Uterus (tissue), 3 donors: ENCODE measurements at regions not wholly inside any gene's neighbourhood (a gene's known extent, or its start where the extent isn't known, plus 50 kb on each side); places are given as distances from the start of the nearest gene placed in this dataset.
"Not testable (repeated sequence)": the region's sequence is repeated elsewhere in the genome, so short reads cannot be mapped to it uniquely, and the experiment has no call there.

Experiments used
- DNase-seq, 2 donors: peaks; one replicate each; pipeline ENCODE4 v3.0.0-alpha.2; 2019 to 2020
- H3K27ac ChIP-seq, 2 donors: fragments of 200-600 bp; sonication (generic); 1 replicate in 1 of 2; 2 replicates in 1 of 2; pipeline ENCODE4 v1.5.1; 2016 to 2018
- H3K27me3 ChIP-seq, 2 donors: fragments of 200-600 bp; sonication (generic); one replicate each; pipeline ENCODE4 v1.5.1; 2018 to 2019; ENCODE audit warnings: control low read depth in 1 of 2
- H3K36me3 ChIP-seq, 2 donors: fragments of 200-600 bp; sonication (generic); one replicate each; pipeline ENCODE4 v1.5.1; 2019; ENCODE audit warnings: control low read depth in 1 of 2
- H3K4me1 ChIP-seq, 2 donors: fragments of 200-600 bp; sonication (generic); one replicate each; pipeline ENCODE4 v1.5.1; 2018 to 2019; ENCODE audit warnings: control low read depth in 1 of 2
- H3K4me3 ChIP-seq, 2 donors: fragments of 200-600 bp; sonication (generic); 1 replicate in 1 of 2; 2 replicates in 1 of 2; pipeline ENCODE4 v1.5.1; 2018 to 2019; ENCODE audit warnings: mild to moderate bottlenecking in 1 of 2
- H3K9me3 ChIP-seq, 2 donors: fragments of 200-600 bp; sonication (generic); one replicate each; pipeline ENCODE4 v1.5.1; 2019; ENCODE audit warnings: control low read depth in 1 of 2
- CTCF ChIP-seq, 4 experiments: fragments of 200-600 bp in 2 of 4; fragments of 450-650 bp in 2 of 4; sonication (generic) in 2 of 4; IDR thresholded peaks; one replicate each; pipeline ENCODE4 v1.5.1; 2016 to 2019; ENCODE audit warnings: antibody characterized with exemption in 4 of 4, mild to moderate bottlenecking in 2 of 4, moderate library complexity in 1 of 4
- POLR2A ChIP-seq, 2 donors: fragments of 450-650 bp; IDR thresholded peaks; one replicate each; pipeline ENCODE4 v1.6.1; 2016; ENCODE audit warnings: antibody characterized with exemption in 2 of 2, mild to moderate bottlenecking in 1 of 2, moderate library complexity in 1 of 2
- intact Hi-C: fragments of 100-400 bp; cut with DNase I; formaldehyde crosslinking; loops from one replicate; pipeline ENCODE4 v1.15.1; 2023; ENCODE audit warnings: low total_unique reads
- donor health status: DM: yes; HTN: yes; CAD: no.

- no peaks in the 10 kb centered on the region for H3K9me3 ChIP-seq
- H3K36me3 ChIP-seq = no peaks in the 10 kb centered on the region
- TF ChIP-seq CTCF (IDR thresholded peaks at IDR 0.05) (no peak), POLR2A (IDR thresholded peaks at IDR 0.05) (no peak)
- intact Hi-C loops = no loop called here
- no peak overlapping the region for H3K27ac ChIP-seq
- H3K27me3 ChIP-seq = no peaks in the 10 kb centered on the region
- no peak overlapping the region for H3K4me3 ChIP-seq
- H3K4me1 ChIP-seq = no peaks in the 10 kb centered on the region
- no peak for DNase-seq
Observed at GRCh38 chr18:39230086-39230803, 1664.6 kb upstream of the CELF4 start.

- H3K4me1 ChIP-seq, H3K27ac ChIP-seq, H3K9me3 ChIP-seq, H3K36me3 ChIP-seq, H3K4me3 ChIP-seq, DNase-seq, intact Hi-C loops, H3K27me3 ChIP-seq: not testable (repeated sequence)
Observed at GRCh38 chr18:39227769-39228168, 1662.2 kb upstream of the CELF4 start.

- H3K4me1 ChIP-seq = no peaks in the 10 kb centered on the region
- H3K36me3 ChIP-seq = no peaks in the 10 kb centered on the region
- intact Hi-C loops = no loop called here
- DNase-seq = no peak
- H3K27ac ChIP-seq = no peak overlapping the region
- TF ChIP-seq CTCF (IDR thresholded peaks at IDR 0.05) (no peak), POLR2A (IDR thresholded peaks at IDR 0.05) (no peak)
- H3K27me3 ChIP-seq = no peaks in the 10 kb centered on the region
- H3K9me3 ChIP-seq = no peaks in the 10 kb centered on the region
- H3K4me3 ChIP-seq = no peak overlapping the region
Observed at GRCh38 chr18:39225373-39225772, 1659.8 kb upstream of the CELF4 start.

- H3K27me3 ChIP-seq = no peaks in the 10 kb centered on the region
- no peak for DNase-seq
- H3K36me3 ChIP-seq = no peaks in the 10 kb centered on the region
- H3K4me1 ChIP-seq = no peaks in the 10 kb centered on the region
- H3K4me3 ChIP-seq = no peak overlapping the region
- intact Hi-C loops = no loop called here
- TF ChIP-seq CTCF (IDR thresholded peaks at IDR 0.05) (no peak), POLR2A (IDR thresholded peaks at IDR 0.05) (no peak)
- H3K9me3 ChIP-seq = no peaks in the 10 kb centered on the region
- H3K27ac ChIP-seq = no peak overlapping the region
Observed at GRCh38 chr18:39223283-39223682, 1657.7 kb upstream of the CELF4 start.

GRCh38 chr18:39215920-39216319 lies 1650.3 kb upstream of the CELF4 start:
- no peaks in the 10 kb centered on the region for H3K27me3 ChIP-seq
- no peaks in the 10 kb centered on the region for H3K9me3 ChIP-seq
- intact Hi-C loops = no loop called here
- no peaks in the 10 kb centered on the region for H3K4me1 ChIP-seq
- no peak for TF ChIP-seq POLR2A (IDR thresholded peaks at IDR 0.05)
- TF ChIP-seq CTCF (IDR thresholded peaks at IDR 0.05) = no peak
- no peaks in the 10 kb centered on the region for H3K36me3 ChIP-seq
- DNase-seq = no peak
- no peak overlapping the region for H3K4me3 ChIP-seq
- H3K27ac ChIP-seq = no peak overlapping the region

- no peak overlapping the region for H3K27ac ChIP-seq
- H3K9me3 ChIP-seq = no peaks in the 10 kb centered on the region
- H3K4me1 ChIP-seq = no peaks in the 10 kb centered on the region
- H3K36me3 ChIP-seq = no peaks in the 10 kb centered on the region
- no peak for TF ChIP-seq CTCF (IDR thresholded peaks at IDR 0.05)
- no peak for TF ChIP-seq POLR2A (IDR thresholded peaks at IDR 0.05)
- no peaks in the 10 kb centered on the region for H3K27me3 ChIP-seq
- DNase-seq = no peak
- H3K4me3 ChIP-seq = no peak overlapping the region
- intact Hi-C loops = no loop called here
Observed at GRCh38 chr18:39211461-39211860, 1645.9 kb upstream of the CELF4 start.
